ENCODE measurements at regions not wholly inside any gene's neighbourhood (a gene's known extent, or its start where the extent isn't known, plus 50 kb on each side); places are given as distances from the start of the nearest gene placed in this dataset.
A peak's percentile ranks its signal among the peaks of the same experiment; 100 is the strongest.

DNA sequence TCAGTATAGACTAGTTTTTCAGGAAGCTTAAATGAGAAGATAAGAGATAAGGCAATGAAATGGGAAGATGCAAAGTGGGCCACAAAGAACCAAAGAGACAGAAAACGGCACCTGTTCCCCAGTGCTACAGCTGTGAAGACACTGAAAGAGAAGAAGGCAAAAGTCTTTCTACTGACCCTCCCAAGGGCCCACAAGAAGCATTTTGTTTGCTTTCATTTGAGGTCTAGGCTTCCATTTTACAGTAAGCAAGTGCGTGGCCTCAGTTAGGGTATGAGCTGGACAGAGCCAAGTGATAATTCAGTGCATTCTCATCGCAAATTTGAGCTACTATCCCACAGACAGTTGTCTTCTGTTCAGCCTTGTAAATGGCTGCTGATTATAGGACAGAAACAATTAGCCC, 53.4 kb upstream of the STK17B start:
- DNase-seq, result no peak

DNA sequence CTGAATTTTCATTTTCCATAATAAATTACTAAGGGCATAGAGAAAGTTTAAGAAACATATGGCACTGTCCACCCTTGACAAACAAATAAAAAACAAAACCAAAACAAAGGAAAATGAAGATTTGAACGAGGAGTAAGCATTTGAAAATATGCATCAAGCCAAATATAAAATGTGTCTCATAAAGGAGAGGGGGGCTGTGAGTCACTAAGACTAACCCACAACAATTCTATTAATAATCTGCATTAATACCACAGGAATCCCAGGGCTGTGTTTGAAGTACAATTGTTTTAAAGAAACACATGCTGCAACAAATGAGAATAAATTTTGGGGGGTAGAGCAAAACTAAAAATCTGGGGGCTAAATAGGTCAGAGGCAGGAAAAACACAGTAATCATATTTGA, 53.8 kb upstream of the STK17B start:
- DNase-seq, result no peak

DNA sequence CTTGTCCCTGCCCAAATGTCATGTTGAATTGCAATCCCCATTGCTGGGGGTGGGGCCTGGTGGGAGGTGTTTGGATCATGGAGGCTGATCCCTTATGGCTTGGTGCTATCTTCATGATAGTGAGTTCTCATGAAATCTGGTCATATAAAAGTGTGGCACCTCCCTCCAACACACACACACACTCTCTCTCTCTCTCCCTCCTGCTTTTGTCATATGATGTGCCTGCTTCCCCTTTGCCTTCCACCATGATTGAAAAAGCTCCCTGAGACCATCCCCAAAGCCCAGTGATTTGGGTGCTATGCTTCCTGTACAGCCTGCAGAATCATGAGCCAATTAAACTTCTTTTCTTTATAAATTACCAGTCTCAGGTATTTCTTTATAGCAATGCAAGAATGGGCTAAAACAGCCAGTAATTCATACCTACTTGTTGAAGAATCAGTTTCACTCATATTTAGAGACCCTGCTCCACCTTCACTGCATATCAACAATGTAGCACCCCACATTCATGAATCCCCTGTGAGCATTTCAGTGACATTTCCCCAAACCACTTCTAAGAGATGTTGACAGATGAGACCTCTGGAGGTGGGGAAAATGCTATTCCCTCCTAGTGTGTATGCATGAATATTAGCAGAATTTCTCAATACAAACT, 54.8 kb upstream of the STK17B start:
- no peak for DNase-seq

DNA sequence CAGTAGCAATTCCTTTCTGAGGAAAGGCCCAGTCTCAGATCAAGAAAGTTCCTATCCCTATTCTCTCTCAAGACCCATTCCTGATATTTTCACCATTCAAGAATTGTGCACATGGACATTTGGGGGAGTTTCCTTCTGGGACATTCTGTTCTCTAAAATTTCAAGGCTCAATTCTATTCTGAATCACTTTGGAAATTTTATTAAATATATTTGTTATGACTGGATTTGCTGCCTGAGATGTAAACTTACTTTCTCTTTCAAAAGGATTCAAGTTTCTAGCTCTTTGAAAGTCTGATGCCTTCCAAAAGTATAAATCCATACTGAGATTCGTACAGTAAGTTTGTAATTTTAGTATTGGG, 55.3 kb upstream of the STK17B start:
- DNase-seq, result no peak

DNA sequence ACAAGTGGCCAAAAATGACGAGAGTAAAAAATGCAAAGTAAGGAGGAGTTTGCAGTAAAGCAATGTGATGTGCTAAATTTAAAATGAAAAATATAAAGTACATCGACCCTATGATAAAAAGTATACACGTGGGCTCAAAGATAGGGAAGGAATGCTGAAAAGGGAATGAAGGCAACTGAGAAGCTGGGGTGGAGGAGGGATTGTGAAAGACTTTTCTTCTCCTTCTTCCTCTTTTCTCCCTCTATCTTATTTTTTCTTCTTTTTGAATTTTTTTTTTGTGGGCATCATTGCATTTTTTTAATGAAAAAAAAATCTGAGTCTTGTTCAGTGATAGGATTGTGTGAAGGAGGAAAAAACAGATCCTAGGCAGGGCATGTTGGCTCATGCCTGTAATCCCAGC, 57.6 kb upstream of the STK17B start:
- no peak for DNase-seq

DNA sequence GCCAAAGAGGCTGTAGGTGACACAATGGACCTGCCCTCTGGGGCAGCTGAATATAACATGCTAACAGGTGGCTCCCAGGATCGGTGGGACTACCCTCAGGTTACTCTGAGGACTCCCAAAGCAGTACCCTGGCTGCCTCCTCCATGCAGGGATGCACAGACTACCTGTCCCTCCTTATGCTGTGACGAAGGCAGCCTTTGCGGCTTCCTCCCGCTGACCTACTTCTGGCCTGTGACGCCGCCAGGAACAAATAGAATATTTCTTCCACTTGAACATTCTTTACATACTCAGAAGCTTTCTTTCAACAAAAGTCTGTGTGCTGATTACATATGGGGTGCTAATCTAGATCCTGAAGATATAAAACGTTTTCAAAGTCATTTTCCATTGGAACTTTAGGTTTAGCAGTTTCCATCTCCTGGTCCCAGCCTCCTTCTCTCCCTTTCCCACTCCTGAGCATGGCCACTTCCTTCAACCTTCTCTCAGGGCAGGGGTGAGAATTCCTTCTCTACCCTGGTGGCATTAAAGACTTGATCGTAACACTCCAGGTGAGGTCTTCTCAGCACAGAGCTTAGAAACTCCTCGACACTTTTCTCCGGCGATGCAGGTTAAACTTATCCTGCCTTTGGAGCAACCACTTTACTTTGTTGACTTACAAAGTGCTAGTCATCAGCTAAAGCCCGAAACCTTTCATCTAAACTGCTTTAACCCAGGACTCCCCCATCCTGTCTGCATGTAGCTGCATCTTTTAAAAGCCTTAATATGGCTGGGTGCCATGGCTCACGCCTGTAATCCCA, 58.9 kb upstream of the STK17B start:
- DNase-seq, result no peak

DNA sequence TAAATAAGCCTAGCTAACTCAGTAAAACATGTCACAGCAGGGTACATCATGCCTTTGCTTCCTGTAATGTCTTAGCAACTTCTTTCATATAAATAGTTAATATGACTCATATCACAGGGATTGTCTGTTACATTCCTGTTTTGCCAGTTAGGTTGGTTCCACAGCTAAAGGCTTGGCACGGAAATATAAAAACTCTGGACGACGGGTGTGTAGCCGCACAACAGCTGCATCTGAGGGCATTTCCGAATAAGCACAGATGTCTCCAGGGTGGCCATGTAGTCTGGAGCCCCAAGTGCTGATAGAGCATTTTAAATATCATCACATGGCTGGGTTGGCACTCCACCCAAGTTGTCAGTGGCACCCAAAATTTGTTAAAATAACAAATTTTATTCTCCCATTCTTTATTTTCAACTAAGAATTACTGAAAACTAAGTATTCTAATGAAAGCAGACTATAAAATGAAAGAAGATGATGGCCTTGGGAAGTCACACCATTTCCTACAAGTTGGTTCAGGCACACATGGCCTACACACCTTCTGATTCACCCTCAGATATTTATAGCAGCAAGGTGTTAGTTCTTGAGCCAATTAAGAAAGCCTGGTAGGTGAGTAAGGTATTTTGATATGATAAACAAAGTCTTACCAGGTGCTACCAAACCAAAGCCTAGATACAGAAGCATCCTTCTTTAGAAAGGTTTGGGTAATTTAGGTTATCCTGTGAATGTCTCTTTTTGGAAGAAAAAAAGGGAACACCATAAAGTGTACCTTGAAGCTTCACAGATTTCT, 61.8 kb upstream of the STK17B start:
- DNase-seq, result peak in 1 of 56 donors; percentile 1

DNA sequence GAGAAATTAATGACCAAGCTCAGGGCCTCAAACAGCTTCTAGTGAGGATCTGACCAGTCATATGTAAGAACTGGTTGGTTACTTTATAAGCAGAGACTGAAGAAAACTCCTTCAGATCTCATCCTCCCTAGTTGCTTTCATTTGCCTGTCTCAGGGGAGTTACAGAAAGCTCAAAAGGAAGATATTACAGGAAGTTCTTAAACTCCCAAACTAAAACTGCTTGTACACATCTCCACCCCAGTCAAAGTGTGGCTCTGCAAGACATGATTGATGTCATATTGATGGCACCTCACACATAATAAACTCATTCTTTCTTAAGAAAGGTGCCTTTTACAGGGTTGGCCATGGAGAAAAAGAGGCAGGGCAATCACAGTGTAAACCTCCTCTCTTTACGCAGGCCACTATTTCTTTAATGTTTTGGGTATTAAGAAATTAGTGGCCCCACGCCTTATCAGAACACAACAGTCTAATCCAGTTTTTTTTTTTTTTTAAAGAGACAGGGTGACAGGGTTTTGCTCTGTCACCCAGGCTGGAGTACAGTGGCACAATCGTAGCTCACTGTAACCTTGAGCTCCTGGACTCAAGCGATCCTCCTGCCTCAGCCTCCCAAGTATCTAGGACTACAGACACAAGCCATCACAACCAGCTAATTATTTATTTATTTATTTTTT, 62.6 kb upstream of the STK17B start:
- no peak for DNase-seq

DNA sequence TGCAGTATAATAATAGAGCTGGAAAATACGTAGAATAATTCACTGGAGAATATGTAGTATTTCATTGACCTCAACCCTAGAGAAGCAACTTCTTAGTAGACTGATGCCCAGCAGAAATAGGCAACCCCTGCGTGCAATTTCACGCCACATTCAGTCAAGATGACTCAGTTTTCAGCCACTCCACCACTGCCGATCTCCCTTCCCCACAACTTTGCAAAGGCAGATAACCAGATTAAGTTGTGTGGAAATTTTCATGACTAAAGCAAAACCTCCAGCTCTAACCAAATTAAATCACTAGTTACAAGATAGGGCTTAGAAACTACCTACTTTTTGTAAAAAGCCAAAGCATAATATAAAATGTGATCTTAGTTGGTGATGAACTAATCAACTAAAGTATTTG, 63.3 kb upstream of the STK17B start:
- no peak for DNase-seq

DNA sequence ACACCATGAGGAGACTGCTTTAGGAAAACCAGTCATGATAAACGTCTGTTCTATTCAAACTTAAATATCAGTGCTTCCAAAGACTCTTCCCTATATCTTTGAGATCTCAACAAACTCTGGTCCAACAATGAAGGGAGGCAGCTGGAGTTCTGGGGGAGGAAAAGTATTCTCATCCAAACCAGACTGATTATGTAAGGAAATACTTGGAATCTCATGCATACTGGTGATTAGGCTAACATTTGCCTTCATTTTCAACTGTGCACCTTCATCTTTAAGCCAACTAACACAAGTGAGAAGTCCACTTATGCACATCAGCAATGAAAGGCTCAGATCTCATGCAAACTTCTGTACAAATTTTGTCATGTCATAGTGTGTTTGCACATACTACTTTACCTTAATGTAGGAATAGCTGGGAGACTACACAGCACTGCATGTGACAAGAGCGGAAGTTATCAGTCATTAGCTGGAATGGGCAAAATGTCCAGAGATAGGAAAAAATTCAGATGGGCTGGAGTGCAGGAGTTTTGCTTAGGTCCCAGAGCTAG, 67.5 kb upstream of the STK17B start:
- no peak for DNase-seq

DNA sequence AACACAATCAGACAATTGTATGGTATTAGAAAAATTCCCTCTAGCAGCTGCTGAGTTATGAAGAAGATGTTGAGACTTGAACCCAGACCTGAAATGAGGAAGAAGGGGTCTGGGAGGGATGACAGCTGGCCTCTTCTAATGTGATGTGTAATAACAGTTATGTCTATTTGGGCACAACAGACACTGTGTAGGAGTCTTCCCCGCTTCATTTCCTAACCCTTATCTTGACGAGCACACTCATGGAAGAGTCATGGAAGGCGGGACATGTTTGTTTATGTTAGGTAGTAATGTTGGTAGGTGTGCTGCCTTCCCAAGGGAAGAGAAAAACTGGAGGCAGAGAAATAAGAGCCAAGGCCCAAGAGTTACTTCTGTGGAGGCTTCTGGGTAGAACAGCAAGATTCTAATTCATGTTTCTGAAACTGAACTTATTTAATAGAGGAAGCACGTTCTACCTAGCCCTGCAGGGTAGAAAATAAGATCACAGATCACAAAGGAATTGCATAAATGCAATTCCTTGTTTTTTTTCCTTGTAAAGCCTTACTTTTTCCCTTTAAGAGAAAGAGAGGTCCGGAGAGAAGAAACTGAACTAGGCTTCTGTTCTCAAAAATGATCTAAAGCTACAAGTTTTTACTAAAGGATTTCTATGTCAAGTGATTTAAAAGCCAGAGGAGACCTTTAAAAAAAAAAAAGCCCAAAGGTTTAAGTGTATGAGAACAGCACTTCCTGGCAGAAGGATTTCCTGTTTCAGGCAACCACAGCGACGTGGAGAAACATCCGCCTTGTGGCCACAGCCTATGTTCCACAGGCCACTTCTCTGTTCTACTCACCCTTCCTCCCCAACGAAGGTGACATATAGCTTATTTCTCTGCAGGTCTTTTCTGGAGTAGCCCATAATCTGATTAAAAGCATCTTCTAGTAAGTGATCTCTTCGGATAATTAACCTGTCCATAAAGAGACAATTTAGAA, 68.5 kb upstream of the STK17B start:
- peak in 10 of 56 donors; percentile 1 to 41 (median 6) for DNase-seq

DNA sequence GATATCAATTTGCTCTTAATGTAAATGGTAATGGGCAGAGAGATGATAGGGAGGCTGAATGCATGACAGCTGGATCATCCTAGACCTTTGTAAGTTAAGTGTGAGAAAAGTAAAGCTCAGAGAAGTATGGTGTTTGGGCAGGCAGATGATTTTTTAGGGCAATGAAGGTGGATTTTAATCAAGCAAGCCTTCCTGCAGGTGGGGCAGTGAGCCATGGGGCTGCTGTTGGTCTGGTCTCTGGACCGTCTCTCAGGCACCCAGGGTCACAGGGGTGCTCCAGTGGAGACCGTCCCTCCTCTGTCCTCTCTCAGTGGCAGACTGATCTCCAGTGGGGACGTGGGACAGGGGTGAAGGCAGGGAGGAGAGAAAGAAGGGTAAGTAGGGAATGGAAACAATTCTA, 69.8 kb upstream of the STK17B start:
- DNase-seq, result no peak

DNA sequence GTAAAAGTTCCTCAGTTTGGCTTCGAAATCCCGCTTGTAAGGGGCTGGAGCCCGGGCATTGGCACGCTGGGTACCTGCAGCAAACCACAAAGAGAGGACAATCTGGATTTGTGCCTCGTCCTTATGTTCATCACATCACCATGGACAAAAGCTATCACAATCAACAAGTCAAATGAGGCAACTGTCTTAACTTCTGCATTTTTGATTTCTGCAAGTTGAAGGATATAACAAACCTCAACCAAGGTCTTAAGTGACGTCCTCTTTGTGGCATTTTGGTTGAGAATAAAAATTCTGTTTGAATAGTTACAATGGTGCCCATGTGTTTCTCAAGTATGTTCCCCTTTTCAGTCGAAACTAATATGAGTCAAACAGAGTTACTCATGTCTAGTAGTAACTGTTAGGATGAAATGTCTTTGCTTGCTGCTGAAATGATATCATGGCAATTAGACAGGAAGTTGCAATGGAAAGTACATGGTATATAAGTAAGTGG, 70.8 kb upstream of the STK17B start:
- DNase-seq, result no peak

DNA sequence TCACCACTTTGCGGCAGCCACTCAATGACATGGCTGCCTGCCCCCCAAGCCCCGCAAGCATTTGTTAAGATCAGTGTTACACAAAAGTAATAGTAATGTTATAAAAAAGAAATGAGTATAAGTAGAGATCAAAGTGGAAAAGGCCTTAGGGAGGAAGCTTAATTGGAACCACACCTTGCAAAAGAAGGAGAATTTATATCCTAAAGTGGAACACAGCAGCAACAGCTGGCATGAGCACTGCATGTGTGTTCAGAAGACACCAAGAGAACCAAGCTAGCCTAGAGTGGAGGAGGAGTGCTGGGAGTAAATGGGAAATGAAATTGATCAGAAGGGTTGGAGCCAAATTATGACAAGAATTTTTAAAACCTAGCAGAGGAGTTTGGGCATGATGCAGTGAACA, 73.1 kb upstream of the STK17B start:
- no peak for DNase-seq

DNA sequence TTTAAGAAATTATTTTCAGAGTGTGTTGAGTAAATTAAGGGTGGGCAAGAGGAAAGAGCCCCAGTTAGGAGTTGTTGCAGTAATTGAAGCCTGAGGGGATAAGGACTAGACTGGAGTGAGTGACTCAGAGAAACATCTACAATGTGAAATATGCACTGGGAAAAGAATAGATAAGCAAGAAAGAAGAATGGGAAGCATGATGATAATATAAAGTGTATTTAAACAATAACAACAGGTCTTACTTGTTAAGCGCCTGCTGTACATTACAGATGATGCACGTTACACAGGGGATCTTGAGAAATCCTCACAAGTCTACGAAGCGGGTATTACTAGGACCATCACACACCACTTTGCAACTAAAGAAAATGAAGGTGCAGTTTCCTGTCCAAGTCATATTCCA, 73.6 kb upstream of the STK17B start:
- no peak for DNase-seq

DNA sequence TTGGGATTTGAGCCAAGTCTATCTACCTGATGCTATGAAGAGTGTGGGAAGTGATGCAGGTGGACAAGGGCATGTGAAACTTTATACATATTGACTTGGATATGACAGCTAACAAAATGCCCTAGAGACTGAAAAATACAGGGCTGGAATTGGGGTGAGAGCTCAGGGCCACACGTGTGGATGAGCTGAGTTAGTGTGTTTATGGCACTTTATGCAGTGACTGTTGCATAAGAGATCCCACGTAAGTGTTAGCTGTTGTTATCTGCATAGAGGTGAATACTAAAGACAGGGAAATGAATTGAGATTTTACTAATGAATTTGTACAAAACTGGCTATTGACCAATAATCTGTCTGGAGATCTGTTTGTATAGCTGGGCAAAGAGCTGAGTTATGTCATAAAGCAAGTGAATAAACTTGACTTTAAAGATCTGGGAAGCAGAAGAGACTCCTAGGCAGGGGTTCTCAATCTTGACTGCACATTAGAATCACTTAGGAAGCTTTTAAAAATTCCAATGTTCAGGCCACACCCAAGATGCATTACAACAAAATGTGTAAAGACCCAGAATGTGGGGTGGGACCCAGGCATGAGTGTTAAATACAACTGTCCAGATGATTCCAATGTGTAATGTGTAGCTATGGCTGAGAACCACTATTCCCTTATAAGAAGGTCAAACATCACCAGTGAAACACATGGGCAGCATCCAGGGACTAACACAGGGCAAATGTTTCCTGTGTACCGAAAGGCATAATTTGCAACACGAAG, 74.2 kb upstream of the STK17B start:
- DNase-seq, result no peak

DNA sequence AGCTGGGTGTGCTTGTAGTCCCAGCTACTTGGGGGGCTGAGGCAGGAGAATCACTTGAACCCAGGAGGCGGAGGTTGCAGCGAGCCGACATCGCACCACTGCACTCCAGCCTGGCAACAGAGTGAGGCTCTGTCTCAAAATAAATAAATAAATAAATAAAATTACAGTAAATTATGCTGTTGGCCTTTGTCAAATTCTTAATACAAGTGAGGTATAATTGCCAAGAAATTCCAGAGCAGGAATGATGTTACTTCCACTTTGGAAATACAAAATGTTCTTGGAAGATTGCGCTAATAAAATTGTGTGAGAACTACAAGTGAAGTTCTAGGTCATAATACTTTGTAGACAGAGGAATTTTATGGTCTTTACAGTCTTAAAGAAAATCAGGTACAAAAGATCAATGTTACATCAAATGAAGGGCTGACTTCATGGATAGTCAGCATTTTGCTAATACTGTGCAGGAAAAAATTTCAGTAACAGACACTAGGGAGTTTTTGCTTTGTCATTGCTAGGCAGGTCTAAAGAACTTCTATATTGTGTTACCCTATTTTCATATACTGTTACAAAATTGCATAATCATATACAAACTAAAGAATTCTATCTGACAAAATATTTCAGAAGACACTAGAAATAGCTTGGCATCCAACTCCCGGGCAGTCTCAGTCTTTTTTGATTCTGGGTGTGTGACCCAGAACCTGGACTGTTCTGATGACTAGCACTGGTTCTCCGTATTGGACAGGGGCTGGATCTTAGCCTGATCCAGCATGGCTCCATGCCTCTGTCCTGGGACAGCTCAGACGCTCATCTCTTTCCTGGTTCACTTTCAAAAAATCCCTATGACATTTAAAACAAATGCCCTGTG, 76.0 kb upstream of the STK17B start:
- no peak for DNase-seq

DNA sequence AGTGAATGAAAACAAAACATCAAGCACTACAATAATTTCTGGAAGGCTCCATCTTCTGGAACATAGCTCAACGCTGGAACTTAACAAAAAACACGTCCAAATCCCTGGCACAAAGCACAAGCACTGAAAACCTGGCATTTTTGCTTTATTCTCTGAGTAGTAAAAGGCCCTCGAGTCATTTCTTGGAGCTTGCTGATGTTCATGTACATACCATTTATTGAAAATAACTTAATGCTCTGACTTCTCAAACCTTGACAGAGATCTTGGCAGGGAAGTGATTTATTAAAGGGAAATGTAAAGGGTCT, 76.5 kb upstream of the STK17B start:
- no peak for DNase-seq
